ENCODE measurements at regions not wholly inside any gene's neighbourhood (a gene's known extent, or its start where the extent isn't known, plus 50 kb on each side); places are given as distances from the start of the nearest gene placed in this dataset.

DNA sequence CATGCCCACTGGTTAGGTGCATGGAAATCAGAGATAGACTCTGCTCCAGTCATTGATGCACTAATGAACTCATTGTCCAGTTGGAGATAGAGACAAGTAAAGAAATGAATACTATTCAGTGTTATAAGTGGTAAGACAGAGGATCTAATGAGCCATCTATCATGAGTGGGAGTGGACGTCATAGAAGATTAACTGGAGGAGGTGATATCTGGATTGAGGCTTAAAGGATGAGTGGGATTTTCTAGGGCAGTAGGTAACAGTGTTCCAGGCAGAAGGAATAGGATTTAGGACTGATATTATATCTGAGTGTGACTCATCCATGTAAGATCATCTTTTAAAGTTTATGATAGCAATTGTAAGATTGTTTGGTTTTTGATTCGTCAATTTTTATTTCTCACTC is 152.2 kb upstream of the CSNK1A1L start:
- TF ChIP-seq POLR2A (IDR thresholded peaks at IDR 0.05), result no peak
- TF ChIP-seq, protein P1, sequence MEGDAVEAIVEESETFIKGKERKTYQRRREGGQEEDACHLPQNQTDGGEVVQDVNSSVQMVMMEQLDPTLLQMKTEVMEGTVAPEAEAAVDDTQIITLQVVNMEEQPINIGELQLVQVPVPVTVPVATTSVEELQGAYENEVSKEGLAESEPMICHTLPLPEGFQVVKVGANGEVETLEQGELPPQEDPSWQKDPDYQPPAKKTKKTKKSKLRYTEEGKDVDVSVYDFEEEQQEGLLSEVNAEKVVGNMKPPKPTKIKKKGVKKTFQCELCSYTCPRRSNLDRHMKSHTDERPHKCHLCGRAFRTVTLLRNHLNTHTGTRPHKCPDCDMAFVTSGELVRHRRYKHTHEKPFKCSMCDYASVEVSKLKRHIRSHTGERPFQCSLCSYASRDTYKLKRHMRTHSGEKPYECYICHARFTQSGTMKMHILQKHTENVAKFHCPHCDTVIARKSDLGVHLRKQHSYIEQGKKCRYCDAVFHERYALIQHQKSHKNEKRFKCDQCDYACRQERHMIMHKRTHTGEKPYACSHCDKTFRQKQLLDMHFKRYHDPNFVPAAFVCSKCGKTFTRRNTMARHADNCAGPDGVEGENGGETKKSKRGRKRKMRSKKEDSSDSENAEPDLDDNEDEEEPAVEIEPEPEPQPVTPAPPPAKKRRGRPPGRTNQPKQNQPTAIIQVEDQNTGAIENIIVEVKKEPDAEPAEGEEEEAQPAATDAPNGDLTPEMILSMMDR (IDR thresholded peaks at IDR 0.05 in 8 of 11, conservative IDR thresholded peaks at IDR 0.05 in 3 of 11), result no peak
